ENCODE measurements at regions not wholly inside any gene's neighbourhood (a gene's known extent, or its start where the extent isn't known, plus 50 kb on each side); places are given as distances from the start of the nearest gene placed in this dataset.
A peak's percentile ranks its signal among the peaks of the same experiment; 100 is the strongest.
"Not testable (repeated sequence)": the region's sequence is repeated elsewhere in the genome, so short reads cannot be mapped to it uniquely, and the experiment has no call there.

DNA sequence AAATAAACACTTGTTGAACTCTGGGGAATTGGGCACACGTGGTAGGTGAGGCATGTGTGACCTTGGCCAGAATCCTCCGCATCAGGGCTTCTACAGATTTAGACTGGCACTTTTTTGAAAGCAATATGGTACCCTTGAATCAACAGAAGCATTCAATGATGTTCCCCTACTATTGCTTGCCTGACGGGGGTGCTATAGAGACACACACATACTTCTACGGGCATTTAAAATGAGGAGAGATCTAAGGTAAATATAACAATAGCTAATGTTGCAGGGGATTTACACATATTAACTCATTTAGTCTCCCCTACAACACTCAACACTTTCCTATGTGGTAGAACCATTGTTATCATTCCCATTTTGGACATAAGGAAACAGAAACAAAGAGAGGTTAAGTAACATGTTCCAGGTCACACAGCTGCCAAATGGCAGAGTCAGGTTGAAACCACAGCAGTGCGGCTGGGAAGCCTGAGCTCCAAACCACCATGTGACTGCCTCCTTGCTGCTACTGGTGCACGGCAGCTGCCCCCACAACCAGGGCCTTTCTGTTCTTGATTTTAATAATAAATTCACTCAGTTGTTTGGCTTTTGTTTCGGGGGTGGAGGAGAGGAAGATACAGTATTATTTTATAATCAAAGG lies 147.4 kb downstream of the ZNF281 start:
- Histone ChIP-seq H3K9me3 (replicated peaks) (no peaks in the 10 kb centered on the region), H3K4me1 (no peaks in the 10 kb centered on the region), H3K36me3 (no peaks in the 10 kb centered on the region), H3K27me3 (ENCODE audit: low read depth) (peaks cover 6% of the 10 kb centered on the region), H3K27ac (replicated peaks) (no peak overlapping the region), H3K4me3 (no peak overlapping the region)
- TF ChIP-seq CTCF (IDR thresholded peaks at IDR 0.05; ENCODE audit: borderline replicate concordance): no peak
- intact Hi-C loops (cut with micrococcal nuclease): no loop called here
- no peak for DNase-seq

DNA sequence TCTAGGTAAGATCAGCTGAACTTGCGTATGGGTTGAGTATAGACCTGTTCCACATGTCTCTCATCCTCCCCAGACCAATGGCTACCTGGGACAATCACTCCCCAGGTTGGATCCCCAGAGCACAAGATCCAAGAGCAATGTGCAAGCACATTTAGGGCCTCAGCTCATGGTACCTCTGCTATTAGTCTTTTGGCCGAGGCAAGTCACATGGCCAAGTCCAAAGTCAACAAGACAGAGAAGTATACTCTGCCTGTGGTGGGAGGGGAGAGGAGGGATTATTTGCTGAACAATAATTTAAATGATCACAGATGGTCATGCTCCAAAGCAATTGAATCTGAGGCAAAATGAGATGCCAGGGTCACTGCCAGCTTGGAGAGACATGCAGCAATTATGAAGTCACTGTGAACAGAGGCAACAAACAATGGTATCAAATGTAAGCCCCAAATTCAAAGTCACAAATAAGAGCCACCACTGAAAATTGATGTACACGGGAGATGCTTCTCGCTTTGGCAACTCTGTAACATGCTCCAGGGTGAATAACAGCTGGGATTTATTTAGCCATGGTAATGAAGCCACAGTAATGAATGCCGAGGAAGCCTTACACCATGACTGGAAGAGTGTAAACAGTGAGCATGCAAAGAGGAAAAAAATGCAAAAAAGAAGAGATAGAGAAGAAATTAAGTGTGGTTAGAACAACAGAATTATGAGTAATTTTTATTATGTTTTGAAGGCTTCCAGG lies 149.1 kb downstream of the ZNF281 start:
- intact Hi-C loops (cut with micrococcal nuclease): no loop called here
- peaks cover 6% of the 10 kb centered on the region for H3K27me3 ChIP-seq (ENCODE audit: low read depth)
- H3K4me1 ChIP-seq: no peaks in the 10 kb centered on the region
- H3K27ac ChIP-seq (replicated peaks): no peak overlapping the region
- no peak overlapping the region for H3K4me3 ChIP-seq
- no peaks in the 10 kb centered on the region for H3K9me3 ChIP-seq (replicated peaks)
- no peak for TF ChIP-seq CTCF (IDR thresholded peaks at IDR 0.05; ENCODE audit: borderline replicate concordance)
- no peak for DNase-seq
- H3K36me3 ChIP-seq: no peaks in the 10 kb centered on the region

DNA sequence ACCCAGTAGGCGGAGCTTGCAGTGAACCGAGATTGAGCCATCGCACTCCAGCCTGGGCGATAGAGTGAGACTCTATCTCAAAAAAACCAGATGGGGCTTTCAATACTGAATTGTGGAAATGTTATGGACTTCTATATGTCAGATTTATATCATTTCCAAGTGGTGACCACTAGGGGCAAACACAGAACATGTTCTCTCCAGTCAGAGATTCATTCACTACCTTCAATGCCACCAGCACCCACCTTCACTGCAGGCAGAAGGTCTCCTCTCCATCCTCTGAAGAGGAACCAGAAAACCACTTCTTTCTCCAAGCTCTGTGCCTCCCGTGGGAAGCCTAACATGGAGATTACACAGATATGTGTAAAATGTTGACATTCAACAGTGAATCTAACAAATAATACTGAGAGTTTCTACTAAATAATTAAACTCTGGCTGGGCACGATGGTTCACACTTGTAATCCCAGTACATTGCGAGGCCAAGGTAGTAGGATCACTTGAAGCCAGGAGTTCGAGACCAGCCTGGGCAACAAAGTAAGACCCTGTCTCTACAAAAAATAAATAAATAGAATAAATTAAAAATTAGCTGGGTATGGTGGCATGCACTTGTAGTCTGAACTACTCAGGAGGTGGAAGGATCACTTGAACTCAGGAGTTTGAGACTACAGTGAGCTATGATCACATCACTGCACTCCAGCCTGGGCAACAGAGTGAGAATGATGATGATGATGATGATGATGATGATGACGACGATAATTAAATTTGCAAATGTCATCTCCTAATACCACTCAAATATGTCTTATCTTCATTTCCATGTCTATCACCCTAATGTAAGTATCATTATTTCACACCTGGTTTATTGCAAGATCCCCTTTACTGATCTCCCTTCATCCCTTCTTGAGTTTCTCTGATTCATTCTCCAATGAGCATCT lies 151.1 kb downstream of the ZNF281 start:
- TF ChIP-seq CTCF (IDR thresholded peaks at IDR 0.05; ENCODE audit: borderline replicate concordance): peak; percentile 41
- no peaks in the 10 kb centered on the region for H3K9me3 ChIP-seq (replicated peaks)
- H3K4me3 ChIP-seq: no peak overlapping the region
- no peak overlapping the region for H3K27ac ChIP-seq (replicated peaks)
- no peak for DNase-seq
- no peaks in the 10 kb centered on the region for H3K36me3 ChIP-seq
- intact Hi-C loops (cut with micrococcal nuclease): no loop called here
- H3K4me1 ChIP-seq: no peaks in the 10 kb centered on the region
- H3K27me3 ChIP-seq (ENCODE audit: low read depth): peaks cover 6% of the 10 kb centered on the region

DNA sequence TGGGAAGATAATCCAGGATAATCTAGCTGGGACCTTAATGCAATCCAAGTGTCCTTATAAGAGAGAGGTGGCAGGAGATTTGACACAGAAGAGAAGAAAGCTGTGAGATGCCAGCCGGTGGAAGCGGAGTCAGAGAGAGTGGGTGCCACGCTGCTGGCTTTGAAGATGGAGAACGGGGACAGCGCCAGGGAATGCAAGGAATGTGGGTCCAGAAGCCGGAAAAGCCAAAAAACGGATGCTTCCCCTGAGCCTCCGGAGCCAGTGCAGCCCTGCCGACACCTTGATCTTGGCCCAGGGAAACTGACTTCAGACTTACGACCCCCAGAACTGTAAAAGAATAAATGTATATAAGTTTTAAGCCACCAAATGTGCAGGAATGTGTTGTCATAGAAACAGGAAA lies 152.6 kb downstream of the ZNF281 start:
- Histone ChIP-seq H3K36me3 (no peaks in the 10 kb centered on the region), H3K9me3 (replicated peaks) (no peaks in the 10 kb centered on the region), H3K27ac (replicated peaks) (no peak overlapping the region), H3K4me3 (no peak overlapping the region), H3K4me1 (no peaks in the 10 kb centered on the region), H3K27me3 (ENCODE audit: low read depth) (peaks cover 6% of the 10 kb centered on the region)
- TF ChIP-seq CTCF (IDR thresholded peaks at IDR 0.05; ENCODE audit: borderline replicate concordance): no peak
- DNase-seq: no peak
- intact Hi-C loops (cut with micrococcal nuclease): no loop called here

DNA sequence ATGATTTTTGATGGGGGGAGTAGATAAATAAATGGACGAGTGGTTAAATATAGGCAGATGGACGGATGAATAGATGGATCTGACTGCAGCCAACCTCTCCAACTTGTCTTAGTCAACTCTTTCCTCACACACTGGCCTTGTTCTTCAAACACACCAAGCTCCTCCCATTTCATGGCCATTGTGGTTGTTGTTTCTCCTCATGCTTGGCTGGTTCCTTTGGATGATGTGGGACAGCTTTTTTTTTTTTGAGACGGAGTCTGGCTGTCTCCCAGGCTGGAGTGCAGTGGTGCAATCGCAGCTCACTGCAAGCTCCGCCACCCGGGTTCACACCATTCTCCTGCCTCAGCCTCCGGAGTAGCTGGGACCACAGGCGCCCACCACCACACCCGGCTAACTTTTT lies 155.2 kb downstream of the ZNF281 start:
- H3K27ac ChIP-seq (replicated peaks); H3K27me3 ChIP-seq (ENCODE audit: low read depth); H3K36me3 ChIP-seq; intact Hi-C loops (cut with micrococcal nuclease); H3K4me3 ChIP-seq; DNase-seq; H3K9me3 ChIP-seq (replicated peaks); H3K4me1 ChIP-seq: not testable (repeated sequence)
